GM18870 (cell line): ENCODE measurements at regions not wholly inside any gene's neighbourhood (a gene's known extent, or its start where the extent isn't known, plus 50 kb on each side); places are given as distances from the start of the nearest gene placed in this dataset.

ENCODE experiments used
- ATAC-seq: cut with Tn5 transposase; IDR thresholded peaks from one replicate; pipeline ENCODE4 v1.9.1; 2021; ENCODE audit warnings: moderate library complexity; ENCODE audit not compliant: unreplicated experiment

GRCh38 chr7:79732535-79732934 lies 279.1 kb upstream of the MAGI2 start:
- no peak for ATAC-seq

DNA sequence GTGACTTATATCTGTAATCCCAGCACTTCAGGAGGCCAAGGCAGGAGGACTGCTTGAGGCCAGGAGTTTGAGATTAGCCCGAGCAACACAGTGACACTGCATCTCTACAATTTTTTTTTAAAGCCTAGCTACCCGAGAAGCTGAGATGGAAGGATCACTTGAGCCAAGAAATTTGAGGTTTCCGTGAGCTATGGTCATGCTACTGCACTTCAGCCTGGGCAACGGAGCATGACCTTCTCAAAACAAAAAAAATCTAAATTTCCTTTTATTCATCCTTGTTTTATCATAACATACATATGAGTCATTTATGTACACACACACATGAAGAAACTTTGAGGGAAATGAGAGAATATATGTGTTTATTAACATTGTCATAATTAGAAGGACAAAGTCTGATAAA lies 277.5 kb upstream of the MAGI2 start:
- no peak for ATAC-seq

- ATAC-seq = no peak
Measured at GRCh38 chr7:79723833-79724618, 270.6 kb upstream of the MAGI2 start.

- no peak for ATAC-seq
Measured at GRCh38 chr7:79722217-79722616, 268.8 kb upstream of the MAGI2 start.

- no peak for ATAC-seq
Measured at GRCh38 chr7:79719216-79719615, 265.7 kb upstream of the MAGI2 start.

DNA sequence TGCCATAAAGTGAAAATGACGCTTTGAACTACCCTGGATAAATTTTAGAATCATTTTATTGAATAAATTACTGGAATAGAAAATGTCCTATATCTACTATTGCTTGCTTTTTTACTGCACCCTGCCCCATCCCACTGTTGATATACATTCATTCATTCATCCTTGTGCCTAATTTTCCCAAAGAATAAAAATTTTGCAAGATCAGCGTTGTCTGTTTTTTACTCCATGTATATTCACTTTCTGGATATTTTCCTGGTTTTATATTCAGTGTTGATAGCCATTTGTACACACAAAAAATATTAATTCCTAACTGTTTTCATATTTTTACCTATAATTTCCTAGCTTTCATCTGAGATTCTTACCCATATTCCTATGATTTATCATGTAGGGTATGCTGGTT lies 262.9 kb upstream of the MAGI2 start:
- no peak for ATAC-seq

DNA sequence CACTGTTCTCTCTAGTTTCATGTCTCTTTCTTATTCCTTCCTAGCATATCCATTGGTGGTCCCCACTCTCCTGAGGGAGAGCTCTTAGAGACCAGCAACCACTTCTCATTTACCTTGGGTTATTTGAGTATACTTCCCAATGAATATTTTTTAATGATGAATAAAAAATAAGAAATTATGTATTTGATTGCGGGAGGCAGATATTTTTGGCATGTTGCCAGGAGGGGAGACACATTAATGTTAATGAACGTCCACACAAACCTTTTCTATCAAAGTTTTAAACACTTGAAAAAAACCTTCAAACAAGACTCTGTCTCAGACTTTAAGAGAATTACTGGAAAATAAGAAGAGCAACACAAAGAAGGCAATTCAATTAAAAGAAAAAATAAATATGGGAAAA lies 260.6 kb upstream of the MAGI2 start:
- ATAC-seq = no peak

- no peak for ATAC-seq
Measured at GRCh38 chr7:79713276-79713675, 259.8 kb upstream of the MAGI2 start.

- ATAC-seq = no peak
Measured at GRCh38 chr7:79711660-79712059, 258.2 kb upstream of the MAGI2 start.

- no peak for ATAC-seq
Measured at GRCh38 chr7:79709574-79710409, 256.3 kb upstream of the MAGI2 start.

DNA sequence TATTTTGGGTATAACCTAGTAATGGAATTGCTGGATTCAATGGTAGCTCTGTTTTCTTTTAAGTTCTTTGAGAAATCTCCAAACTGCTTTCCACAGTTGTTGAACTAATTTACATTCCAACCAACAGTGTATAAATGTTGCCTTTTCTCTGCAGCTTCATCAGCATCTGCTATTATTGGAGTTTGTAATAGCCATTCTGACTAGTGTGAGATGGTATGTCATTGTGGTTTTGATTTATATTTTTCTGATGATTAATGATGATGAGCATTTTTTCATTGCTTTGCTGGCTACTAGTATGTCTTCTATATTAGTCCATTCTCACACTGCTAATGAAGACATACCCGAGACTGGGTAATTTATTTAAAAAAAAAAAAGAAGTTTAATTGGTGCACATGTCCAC lies 248.6 kb upstream of the MAGI2 start:
- ATAC-seq = no peak

GRCh38 chr7:79692015-79692414 lies 238.5 kb upstream of the MAGI2 start:
- no peak for ATAC-seq

- ATAC-seq = no peak
Measured at GRCh38 chr7:79691074-79691473, 237.6 kb upstream of the MAGI2 start.

GRCh38 chr7:79684384-79684783 lies 230.9 kb upstream of the MAGI2 start:
- ATAC-seq = no peak

- ATAC-seq = no peak
Measured at GRCh38 chr7:79683916-79684315, 230.4 kb upstream of the MAGI2 start.

DNA sequence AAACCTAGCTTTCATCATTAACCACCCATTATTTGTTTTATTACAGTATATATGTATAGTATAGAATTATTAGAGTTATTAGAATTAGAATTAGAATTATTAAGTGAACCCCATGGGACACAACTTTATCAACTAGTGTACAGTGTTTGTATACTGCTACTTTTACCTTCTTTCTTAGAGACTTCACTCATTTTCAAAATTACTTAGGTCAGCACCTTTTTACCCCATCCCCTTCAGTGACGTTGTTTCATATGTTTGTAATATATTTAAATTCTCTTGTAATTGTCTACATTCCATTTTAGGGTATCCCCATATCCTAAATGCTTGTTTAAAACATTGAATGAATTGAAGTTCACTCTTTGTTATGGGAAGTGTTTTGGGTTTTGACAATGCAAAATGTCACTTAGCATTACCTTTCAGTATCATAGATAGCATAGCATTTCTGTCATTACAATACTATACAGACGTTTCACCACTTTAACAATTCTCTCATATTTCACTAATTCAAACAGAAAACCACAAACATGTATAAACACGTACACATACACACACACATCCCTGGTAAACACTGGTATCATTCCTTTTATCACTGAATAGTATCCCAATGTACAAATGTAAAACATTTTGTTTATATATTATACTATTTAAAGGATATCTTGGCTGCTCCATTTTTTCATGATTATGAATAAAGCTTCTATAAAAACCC lies 229.9 kb upstream of the MAGI2 start:
- ATAC-seq = no peak

GRCh38 chr7:79681454-79681853 lies 228.0 kb upstream of the MAGI2 start:
- no peak for ATAC-seq

- no peak for ATAC-seq
Measured at GRCh38 chr7:79673969-79674368, 220.5 kb upstream of the MAGI2 start.

GRCh38 chr7:79673421-79673820 lies 220.0 kb upstream of the MAGI2 start:
- ATAC-seq = no peak

GRCh38 chr7:79668292-79668691 lies 214.8 kb upstream of the MAGI2 start:
- no peak for ATAC-seq

DNA sequence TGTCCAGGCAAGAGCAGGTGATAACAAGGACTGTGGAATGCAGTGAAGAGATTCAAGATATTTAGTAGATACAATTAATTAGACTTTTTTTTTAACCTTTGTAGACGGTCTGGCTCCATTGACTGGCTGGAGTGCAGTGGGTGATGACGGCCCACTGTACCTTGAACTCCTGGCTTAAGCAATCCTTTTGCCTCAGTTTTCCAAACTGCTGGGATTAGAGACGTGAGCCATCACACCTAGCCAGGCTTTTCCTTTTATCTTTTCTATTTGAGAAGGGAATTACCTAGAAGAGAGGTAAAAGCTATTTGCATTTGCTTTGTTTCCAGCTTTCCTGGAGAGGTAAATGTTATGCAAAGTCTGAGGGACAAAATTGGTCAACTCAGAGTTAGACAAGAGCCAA lies 213.0 kb upstream of the MAGI2 start:
- ATAC-seq = no peak
